GM19035 (cell line): ENCODE measurements at regions not wholly inside any gene's neighbourhood (a gene's known extent, or its start where the extent isn't known, plus 50 kb on each side); places are given as distances from the start of the nearest gene placed in this dataset.

Experiments used
- ATAC-seq: cut with Tn5 transposase; IDR thresholded peaks from one replicate; pipeline ENCODE4 v1.9.1; 2021; ENCODE audit not compliant: unreplicated experiment

GRCh38 chr13:105591277-105591676 lies 944.2 kb downstream of the EFNB2 start:
- ATAC-seq, result no peak

DNA sequence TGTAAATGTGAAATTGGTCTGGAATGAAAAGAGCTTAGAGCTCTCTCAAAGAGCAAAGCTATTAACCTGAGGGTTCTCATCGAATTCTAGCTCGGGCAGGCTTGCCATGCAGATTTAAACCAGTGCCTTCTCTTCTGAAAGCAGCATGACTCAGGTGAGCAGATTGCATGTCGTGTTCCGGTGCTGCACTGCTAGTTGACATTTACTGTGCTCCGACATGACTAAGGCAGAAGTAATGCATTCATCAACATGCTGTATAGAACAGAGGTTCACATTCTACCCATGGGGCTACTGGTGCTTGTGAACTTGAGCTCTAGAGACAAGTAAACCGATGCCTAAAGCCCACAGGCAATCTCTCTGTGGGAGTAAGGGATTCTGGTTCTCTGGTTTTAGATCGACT lies 947.7 kb downstream of the EFNB2 start:
- ATAC-seq, result no peak

DNA sequence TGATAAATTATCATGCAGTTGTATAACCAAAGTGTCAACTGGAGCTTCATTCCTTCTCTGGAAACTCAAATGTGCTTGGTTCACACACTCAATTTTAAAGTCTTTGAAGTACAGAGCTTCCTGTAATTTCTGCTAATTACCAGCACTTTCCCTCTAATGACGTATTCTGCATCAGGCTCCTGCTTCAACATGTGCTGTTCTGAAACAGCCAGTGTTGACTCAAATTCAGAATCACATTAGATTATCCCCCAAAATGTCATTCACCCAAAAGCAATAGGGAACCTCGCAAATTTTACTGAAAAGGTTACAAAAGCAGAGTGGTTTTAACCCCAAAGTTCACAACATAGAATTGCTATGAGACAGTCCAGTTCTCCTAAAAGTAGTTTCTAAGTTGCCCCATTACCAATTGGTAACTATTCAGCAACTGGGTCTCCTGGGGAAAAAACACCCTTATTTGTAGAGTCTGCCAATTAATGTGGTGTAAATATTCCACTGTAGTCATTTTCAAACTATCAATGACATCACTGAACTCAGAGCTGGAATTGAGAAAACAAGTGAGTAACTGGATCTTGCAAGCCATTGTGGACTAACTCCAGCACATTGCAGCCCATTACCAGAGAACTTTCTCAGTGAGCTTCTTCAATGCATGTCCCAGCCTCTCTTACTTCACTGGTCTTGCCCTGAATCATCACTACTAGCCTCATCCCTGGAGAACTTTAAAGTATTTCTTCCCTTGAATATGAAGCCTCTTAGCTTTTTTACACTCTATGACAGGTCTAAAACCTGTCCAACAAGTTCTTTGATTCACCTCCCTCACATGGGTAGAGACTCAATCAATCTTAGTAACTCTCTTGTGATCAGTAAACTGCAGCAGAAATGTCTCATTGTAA lies 955.4 kb downstream of the EFNB2 start:
- no peak for ATAC-seq

DNA sequence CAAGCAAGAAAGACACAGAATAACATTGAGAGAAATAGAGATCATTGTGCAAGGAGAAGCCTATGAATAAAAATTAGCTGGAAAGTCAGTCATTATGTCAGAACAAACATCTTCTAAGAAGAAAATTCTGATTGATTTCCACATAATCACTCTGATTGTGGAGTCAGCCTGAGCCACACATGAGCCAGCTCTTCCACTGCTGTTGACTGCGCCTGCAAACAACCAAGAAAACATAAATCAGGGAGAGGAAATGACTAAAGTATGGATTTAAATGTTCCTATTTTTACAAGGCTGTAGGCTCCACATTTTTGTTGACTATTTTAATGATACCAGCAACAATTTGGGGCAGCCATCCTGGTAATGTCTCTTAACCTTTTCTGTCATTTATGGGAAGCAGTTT lies 962.3 kb downstream of the EFNB2 start:
- ATAC-seq, result no peak

DNA sequence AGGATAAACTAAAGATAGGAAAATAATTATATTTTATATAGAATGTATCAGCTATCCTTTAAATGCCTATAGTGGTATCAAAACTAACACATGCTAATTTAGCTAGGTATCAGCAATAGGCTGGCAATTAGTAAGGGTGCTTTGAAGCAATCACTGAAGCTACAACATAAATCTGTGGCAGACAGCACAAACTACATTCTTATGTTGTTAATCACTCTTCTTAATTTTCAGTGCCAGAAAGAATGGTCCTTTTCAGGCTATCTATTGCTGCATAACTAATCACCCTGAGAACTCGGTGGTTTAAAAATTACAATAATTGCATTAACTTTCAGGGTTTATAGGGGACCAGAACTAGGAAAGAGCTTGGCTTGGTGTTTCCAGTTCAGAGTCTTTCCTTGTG lies 963.1 kb downstream of the EFNB2 start:
- ATAC-seq, result no peak

DNA sequence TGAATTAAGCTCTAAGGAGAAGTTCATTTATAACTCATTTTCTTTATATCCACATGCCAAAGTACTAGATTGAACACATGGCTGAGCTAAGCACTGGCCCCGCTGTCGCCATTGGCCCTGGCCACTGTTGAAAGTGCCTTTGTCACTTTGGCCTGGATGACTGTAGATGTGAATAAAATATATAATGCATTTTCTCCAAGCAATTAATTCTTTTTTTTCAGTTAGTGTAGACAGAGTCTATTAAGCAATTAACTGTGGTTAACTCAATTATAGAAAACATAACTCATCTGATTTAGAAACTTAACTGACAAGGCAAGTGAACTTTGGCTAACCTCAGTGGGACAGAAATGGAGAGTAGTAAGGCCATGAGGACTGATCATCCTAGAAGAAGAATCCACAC lies 965.6 kb downstream of the EFNB2 start:
- no peak for ATAC-seq

GRCh38 chr13:105567951-105568525 lies 967.4 kb downstream of the EFNB2 start:
- no peak for ATAC-seq

GRCh38 chr13:105565136-105565727 lies 970.2 kb downstream of the EFNB2 start:
- no peak for ATAC-seq

DNA sequence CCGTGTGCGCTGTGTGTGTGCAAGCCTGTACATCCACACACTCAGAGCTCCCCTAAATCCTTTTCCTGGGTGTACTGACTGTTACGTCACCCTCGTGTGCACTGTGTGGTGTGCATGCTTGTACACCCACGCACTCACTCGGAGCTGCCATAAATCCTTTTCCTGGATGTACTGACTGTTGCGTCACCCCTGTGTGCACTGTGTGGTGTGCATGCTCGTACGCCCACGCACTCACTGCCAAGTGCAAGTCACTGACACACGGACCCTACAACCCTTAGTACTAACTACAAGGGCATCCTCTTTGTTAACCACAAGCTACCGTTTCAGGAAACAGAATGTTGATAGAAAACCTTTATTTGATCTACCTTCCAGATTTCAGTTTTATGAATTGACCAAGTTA lies 983.4 kb downstream of the EFNB2 start:
- ATAC-seq, result no peak

- no peak for ATAC-seq
Measured at GRCh38 chr13:105547851-105548250, 987.6 kb downstream of the EFNB2 start.

GRCh38 chr13:105545811-105546210 lies 989.7 kb downstream of the EFNB2 start:
- ATAC-seq, result no peak

DNA sequence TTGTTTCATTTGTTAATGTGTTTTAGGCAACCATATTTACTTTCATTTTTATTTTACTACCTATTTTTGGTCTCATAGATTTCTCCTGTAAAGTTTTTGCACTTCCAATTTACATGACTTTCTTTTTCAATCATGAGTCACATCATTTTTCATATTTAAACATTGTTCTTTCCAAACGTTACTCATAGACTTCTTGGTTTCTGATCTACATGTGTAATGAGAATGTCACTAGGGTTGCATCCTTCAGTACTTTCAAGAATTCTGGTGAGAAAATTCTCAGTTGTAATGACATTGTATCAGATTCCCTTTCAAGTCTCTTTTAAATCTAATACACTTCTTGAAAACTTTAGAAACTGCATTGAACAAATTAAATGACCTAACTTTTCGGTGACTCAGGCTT lies 991.7 kb downstream of the EFNB2 start:
- ATAC-seq, result no peak

DNA sequence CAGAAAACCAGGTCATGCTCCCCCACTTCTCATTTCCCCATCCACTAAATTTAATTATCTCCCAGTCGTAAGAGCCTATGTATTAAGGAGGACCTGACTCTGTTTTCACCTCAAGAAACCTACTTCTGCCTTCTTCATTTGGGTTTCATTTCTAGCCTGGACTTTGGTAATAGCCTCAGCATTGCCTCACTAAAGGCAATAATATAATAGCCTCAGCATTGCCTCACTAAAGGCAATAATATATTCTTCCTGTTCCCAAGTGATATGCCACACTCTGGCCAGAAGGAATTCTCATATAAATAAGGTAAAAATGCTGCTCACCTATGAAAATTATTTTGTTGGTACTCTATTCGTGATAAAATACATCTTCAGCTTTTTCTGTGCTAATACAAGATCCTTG lies 993.9 kb downstream of the EFNB2 start:
- no peak for ATAC-seq

DNA sequence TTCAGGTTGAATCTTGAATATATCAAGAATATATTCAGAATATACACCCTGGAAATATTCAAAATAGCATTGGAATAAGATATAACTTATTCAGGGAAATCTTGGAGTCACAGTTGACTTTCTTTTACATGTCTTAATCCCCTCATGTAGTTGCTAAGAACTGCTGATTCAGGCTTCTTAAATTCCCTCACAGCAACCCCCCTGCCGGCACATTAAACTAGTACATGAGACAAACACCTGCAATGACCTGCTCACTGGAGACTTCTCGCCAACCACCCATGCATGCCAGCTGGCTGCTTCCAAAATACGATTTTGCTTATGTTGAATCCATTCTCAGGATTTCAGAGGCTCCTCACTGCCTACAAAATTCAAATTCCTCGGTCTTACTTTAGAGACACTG lies 997.1 kb downstream of the EFNB2 start:
- no peak for ATAC-seq

DNA sequence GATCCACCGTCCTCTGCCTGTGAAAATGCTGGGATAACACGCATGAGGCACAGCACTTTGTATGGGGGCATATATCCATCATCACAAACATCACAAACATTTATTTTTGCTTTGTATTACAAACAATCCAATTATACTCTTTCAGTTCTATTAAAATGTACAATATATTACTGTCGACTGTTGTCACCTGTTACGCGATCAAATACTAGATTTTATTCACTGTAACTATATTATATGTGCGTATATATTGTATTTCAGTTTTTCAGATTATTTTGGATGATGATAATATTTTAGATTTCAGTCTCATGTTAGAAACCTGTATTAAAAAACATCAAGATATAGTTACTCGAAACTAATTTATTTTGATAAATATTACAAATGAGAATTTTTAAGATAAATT lies 998.3 kb downstream of the EFNB2 start:
- ATAC-seq, result no peak

DNA sequence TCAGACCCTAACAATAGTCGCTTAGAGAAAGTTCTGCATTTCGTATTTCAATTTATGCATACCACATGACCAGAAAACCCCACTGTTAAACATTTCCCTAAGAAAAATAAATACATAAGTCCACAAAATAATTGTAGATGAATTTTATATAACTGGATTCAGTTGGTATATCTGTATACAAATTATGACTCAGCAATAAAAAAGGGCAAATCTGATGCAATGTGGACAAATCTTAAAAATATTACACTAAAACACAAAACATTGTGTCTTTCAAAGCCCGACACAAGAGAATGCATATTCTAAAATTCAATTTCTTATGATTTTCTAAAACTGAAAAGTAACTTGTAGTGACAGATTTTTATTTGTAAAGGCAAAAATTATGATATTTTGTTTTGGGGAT lies 1005.0 kb downstream of the EFNB2 start:
- ATAC-seq, result no peak

GRCh38 chr13:105527127-105527526 lies 1008.3 kb downstream of the EFNB2 start:
- no peak for ATAC-seq

- no peak for ATAC-seq
Measured at GRCh38 chr13:105519771-105520170, 1015.7 kb downstream of the EFNB2 start.

DNA sequence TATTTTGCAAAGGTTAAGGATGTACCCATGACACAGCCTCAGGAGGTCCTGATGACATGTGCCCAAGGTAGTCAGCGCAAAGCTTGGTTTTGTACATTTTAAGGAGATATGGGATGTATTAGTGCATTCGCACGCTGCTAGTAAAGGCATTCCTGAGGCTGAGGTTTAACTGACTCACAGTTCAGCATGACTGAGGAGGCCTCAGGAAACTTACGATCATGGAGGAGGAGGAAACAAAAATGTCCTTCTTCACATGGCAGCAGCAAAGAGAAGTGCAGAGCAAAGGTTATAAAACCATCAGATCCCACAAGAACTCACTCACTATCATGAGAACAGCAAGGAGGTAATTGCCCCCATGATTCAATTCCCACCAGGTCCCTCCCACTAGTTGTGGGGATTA lies 1017.4 kb downstream of the EFNB2 start:
- ATAC-seq, result no peak

DNA sequence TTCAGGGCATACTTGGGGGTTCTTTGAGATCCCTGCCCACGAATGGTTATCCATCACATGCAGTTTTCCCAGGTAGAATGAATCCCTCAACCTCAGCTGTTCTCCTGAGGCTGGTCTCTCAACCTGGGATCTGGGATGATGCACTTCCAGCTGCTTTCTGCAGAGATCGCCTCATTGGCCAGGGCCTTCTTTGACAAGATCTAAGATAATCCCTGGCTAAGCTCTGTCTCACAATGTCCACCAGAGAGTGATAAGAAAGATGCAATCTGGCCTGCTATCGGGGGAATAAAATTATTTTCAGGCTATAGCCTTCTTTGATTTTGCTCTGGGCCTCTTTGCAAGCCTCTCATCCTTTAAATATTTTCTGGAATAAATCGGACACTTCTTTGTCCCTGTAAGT lies 1021.1 kb downstream of the EFNB2 start:
- no peak for ATAC-seq

DNA sequence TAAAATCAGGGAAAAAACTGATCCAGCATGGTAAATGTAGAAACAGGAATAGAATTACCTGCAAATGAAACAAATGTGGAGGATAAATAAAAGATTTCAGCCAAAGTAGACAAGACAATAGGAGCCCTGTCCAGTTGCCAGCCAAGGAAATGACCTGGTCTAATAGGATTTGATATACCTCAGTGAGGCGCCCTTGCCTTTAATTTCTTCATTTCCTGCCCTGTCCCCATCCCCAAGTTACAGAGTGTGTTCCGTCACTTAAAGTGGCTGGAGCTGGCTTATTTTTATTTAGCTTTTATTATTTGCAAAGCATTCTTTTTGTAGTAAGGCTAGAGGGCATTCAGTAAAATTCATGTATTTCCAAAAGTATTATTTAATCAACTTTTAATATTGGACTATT lies 1022.0 kb downstream of the EFNB2 start:
- no peak for ATAC-seq

DNA sequence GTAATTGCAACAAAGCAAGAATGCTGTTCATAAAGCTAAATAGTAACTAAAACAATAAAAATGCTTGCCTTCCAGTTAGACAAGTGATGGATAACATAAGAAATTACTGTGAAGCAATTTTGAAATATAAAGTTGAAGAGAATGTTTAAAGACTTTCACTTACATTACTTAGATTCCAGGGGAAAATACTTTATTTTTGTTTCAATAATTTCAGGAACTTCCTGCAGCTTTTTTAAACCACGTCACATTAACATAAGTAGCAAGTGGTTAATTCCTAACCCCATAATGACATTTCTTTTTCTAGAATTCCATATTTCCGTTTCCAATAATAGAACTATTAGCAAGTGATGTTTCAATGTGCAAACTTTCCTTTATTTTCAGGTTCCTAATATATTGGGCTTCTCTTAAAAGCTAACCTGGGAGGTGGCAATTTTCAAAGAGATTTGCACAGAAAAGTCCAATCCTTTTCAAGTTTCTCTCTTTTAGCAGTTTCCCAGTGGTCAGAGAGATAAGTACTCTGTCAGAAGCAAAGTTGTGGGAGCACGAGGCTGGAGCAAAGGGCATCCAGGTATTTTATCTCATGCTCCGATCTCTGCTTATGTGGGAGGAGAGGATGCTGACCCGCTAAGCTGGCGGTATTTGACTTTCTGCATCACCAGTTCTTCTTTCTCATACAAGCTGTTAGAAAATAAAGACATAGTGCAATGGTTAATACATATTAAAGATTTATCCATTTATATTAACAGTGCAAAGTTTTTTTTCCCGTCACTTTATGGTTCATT lies 1025.3 kb downstream of the EFNB2 start:
- no peak for ATAC-seq
